Islet of Langerhans (tissue), 1 donor: ENCODE measurements at regions not wholly inside any gene's neighbourhood (a gene's known extent, or its start where the extent isn't known, plus 50 kb on each side); places are given as distances from the start of the nearest gene placed in this dataset.

ENCODE experiments used
- FAIRE-seq: peaks from one replicate; lab custom pipeline; 2011; peaks lifted over from hg19 to GRCh38; lab: Jason Lieb, UNC

DNA sequence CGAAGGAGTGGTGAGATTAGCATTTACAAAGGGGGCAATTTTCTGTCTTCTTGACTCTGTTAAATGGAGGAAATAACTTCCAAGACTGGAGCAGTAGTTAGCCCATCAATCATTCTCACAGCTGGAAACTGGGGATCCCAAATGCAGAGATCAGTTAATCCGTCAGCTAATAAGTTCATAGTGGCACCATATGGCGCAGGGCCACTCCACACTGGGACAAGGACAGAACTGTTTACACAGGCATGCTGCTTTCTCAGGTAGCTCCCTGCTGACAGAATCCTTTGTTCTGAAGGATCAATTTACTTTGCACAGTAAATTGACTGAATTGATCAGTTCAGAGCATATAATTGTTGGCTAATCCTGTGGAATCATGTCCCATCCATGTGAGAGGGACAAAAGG is 395.7 kb downstream of the TMEM161B start:
- FAIRE-seq = no peak

GRCh38 chr5:87868792-87869191 is 399.9 kb downstream of the TMEM161B start:
- no peak for FAIRE-seq

DNA sequence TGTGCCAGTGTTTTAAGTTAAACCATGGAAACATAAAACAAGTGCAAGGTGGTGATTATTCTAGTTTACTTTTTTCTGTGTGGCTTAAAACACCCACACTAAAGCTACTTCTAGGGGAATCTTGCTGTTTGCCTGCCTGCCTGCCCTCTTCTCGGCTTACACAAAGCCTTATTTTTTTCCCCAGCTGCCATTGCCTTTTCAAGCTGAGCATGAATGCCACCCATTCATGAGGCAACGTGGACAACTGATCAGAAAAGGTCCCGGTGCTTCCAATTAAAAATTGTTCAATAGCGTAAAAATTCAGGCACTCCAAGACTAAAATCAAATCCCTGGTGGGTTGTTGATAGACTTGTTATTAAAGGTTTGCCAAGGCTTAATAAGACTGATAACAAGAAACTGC is 401.4 kb downstream of the TMEM161B start:
- FAIRE-seq = no peak

DNA sequence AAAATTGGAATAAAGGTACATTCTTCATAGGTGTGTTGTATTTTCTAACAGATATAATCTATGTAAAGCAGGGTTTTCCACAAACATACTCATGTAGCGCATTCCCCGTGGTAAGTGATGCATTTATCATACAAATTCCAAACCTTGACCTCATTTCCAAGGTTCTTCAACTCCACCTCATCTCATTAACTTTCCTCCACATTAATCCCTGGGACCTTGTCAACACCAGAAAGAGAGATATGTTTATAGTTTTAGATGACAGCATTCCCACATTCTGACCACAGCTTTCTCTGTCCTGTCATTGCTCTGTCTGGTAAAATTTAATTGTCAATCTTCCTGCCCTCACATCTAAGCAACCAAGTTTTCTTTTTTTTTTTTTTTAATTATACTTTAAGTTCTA is 415.1 kb downstream of the TMEM161B start:
- no peak for FAIRE-seq

DNA sequence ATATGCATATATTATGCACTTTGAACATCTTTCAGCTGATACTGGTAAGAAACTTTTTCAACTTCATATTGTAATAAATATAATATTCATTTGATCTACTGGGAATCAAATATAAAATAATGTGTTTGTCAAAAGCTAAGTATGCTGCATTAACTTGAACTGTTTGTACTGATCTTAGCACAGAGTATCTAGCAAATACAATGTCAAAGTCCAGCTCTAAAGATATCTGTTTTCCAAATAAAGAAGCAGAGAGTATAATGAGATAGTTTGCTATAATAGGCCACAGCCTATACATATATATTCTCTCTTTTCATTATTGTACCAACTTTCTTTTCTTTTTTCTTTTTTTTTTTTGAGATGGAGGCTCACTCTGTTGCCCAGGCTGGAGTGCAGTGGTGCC is 417.0 kb downstream of the TMEM161B start:
- FAIRE-seq = no peak

GRCh38 chr5:87850843-87851242 is 417.8 kb downstream of the TMEM161B start:
- FAIRE-seq = no peak

GRCh38 chr5:87845734-87846133 is 422.9 kb downstream of the TMEM161B start:
- FAIRE-seq = no peak

DNA sequence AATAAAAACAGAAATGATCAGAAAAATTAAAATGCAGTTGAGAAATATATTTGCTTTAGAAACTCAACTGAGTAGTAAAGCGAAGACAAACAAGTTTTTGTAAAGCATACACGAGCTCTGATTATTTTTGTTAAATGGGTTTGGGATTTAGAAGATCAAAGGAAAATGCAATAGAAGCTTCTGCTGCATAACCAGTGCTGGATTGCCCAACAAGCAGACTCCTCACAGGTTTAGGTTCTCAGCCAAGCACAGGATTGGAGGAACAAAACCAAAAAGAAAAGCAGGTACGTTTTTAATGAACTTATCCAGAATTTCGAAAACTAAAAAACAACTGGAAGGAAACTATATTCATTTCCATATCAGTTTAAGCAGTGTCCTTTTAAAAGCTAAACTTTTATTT is 423.8 kb downstream of the TMEM161B start:
- FAIRE-seq = no peak

DNA sequence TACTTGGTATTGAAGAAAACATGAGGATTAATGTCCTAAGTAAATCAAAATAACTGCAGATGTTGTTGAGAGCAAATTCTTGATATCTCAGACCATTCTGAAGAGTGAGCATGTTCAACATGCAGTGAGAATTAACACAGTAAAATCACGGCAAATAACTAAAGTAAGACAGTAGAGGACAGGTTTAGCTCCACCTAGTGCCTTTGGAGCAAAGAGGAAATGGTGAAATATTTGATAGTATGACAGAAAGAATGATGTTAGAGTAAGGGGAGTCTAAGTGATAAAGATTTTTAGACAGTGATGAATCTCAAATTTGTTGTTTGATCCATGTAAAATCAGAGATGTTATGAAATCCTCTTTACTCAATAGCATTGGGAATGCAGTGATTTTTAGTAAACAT is 424.2 kb downstream of the TMEM161B start:
- FAIRE-seq = no peak

DNA sequence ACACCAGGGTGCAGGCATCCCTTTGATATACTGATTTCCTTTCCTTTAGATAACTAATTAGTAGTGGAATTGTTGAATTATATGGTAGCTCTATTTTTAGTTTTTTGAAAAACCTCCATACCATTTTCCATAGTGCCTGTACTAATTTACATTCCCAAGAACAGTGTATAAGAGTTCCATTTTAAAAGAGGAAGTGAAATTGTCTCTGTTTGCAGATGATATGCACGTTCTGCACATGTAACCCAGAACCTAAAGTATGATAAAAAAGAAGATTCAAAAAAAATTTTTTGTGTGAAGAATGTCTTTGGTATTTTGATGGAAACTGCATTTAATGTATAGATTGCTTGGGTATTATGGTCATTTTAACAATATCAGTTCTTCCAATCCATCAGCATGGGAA is 424.0 kb upstream of the CCNH start:
- no peak for FAIRE-seq

GRCh38 chr5:87831499-87831898 is 418.8 kb upstream of the CCNH start:
- FAIRE-seq = no peak

- no peak for FAIRE-seq
Observed at GRCh38 chr5:87829217-87829551, 416.5 kb upstream of the CCNH start.

DNA sequence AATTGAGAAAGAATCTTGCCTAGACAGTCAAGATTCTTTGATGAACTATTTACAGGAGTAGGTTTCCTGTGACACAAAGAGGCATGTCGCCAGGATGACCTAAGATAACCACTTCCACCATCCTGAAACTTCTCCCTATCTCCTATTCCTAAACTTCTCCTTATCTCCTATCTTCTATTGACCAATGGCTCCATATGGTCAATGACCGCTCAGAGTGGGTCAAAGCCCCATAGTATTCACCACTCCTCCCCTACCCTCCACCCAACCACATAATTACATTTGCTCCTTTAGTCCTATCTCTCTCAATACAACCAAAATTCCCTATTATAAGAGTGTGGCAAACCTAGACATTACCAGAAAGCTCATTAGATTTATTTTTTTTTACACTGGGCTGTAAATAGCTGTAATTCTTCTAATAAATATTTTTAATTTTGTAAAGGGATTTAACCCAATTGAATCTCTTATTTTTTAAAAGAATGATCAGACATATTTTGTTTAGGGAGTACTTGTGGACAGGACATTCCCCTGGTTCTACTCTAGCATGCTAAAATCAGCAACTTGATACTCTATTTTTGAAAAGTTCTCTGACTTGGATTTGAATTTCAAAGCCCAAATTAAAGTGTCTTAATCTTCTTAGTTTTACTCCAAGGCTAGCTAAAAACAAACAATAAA is 416.0 kb upstream of the CCNH start:
- FAIRE-seq = no peak

DNA sequence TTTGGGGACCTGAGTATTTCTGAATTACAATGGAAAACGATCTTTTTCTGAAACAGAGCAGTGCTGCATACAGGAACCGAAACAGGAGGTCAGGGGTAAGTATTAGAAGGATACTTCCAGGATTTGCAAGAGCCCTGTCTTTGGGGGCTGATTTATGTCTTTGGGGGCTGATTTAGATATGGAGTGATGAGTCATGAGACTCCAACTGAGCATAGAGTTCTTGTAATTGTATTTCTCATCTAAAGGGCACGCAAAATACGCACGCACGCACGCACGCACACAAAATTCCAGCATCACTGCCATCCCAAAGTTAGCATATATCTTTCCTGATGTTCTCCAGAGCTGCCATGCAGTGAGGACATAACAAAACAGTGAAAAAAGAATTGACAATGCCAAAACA is 414.8 kb upstream of the CCNH start:
- FAIRE-seq = no peak

DNA sequence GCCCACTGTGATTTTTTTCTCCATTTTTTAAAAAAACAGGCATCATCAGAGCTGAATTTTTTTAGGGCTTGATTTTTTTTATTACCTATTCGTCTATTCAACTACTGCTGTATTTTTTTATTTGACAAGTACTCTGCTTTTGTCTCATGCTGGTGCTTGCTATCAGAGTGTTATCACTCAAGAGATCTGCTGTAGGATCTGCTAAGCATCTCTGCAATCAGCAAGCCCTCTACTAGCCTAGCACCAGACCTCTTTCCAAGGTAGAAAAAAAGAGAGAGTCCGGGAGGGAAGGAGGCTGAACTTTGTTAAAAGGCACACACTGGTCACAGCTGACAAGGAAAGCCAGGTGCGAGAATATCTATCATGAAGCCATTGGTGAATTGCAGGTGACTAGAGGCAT is 413.8 kb upstream of the CCNH start:
- no peak for FAIRE-seq

- FAIRE-seq = no peak
Observed at GRCh38 chr5:87825583-87825982, 412.9 kb upstream of the CCNH start.

DNA sequence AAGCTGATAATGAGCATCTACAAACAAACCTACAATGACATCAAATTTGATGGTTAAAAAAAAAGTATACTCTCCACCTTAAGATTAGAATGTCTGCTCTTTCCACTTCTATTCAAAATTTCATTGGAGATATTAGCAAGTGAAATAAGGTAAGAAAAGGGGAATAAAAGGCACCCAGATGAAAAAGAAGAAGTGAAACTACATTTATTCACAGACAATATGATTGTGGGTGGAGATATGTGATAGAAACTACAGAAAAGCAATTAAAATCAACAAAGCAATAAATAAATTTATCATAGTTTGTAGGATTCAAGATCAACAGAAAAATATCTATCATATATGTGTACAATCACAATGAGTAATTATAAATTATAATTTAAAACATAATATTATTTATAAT is 395.1 kb upstream of the CCNH start:
- FAIRE-seq = no peak

DNA sequence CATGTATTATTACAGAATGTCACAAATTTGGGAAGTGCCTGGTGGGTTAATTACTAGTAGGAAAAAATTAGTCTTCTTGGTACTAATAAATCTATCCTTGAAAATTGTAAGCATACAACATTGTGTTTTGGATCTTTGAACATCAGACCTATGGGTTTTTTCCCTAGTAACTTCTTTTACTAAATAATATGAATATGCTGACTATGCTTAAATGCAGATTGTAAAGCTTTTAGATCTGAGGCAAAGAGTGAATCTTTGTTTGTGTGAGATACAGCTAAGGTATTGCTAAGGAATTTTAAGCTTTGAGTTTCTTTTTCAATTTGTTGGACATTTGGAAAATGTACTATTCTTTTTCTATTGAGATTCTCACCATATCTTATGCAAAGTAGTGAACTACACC is 390.6 kb upstream of the CCNH start:
- FAIRE-seq = no peak

GRCh38 chr5:87791869-87792268 is 379.1 kb upstream of the CCNH start:
- FAIRE-seq = no peak

GRCh38 chr5:87788416-87788815 is 375.7 kb upstream of the CCNH start:
- no peak for FAIRE-seq

DNA sequence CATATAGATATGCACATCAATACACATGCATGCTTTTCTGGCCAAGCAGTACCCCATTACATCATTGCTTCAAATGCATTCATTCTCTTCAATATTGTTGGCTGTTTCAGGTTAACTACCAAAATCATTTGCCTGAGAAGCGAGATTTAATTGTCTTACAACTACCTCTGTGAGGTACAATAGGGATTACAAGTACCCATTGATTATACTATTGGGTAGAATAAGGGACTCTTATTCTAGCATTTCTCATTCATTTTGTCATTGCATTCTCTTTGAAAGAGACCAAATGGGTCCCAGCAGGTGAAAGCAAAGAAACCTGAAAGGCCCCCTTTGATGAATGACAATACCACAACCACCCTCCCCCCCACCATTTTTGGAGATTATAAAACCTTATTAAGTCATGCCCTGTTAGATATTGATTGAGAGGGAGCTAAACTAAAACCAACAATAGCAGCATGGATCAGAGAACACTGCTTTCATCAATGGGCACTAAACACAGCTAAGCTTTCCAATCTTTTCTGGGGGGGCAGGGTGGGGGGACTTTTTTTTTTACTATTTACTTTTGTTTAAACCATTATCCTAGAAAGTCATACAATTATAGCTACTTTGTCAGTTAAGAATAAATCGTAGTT is 375.0 kb upstream of the CCNH start:
- no peak for FAIRE-seq

DNA sequence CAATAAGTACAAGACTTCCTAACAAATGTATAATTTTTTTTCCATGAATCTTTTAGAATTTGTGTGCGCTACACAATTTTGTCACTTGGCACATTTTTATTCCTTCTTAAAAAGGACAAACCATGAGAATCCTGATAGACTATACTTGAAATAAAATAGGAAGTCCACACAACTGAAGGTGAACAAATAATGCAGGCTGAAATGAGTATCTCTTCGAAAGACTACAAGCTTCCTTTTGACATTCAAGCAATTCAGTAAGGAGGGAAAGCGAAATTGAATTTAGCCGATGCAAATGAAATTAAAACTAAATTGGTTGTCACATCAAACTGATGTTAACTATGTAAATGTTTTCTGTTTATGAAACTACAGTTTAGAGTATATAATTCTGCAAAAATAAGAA is 374.4 kb upstream of the CCNH start:
- FAIRE-seq = no peak

- FAIRE-seq = no peak
Observed at GRCh38 chr5:87786471-87786870, 373.7 kb upstream of the CCNH start.

- no peak for FAIRE-seq
Observed at GRCh38 chr5:87785554-87786335, 373.0 kb upstream of the CCNH start.
